HCT116 (cell line): ENCODE measurements at regions not wholly inside any gene's neighbourhood (a gene's known extent, or its start where the extent isn't known, plus 50 kb on each side); places are given as distances from the start of the nearest gene placed in this dataset.

Source experiments
- ATAC-seq: fragments of 200-7000 bp; cut with Tn5 transposase; 2 replicates; pipeline ENCODE4 v1.9.1; 2020; ENCODE audit warnings: mild to moderate bottlenecking, moderate library complexity
- BruUV-seq: library from RNA; stranded (reverse); fragments of 400-500 nt; replicated peaks from 2 replicates; lab custom pipeline; 2021; lab: Mats Ljungman, UMichigan
- CTCF ChIA-PET: fragments of 300-600 bp; sonication (Branson Sonifier 250); formaldehyde crosslinking; loops from one replicate; lab custom pipeline; 2021; ENCODE audit warnings: antibody characterized with exemption; lab: Charles Lee
- POLR2A ChIA-PET: fragments of 300-600, 350-600 bp; sonication (Branson Sonifier 250); formaldehyde crosslinking; loops from one replicate; lab custom pipeline; 2021; ENCODE audit warnings: antibody characterized with exemption; lab: Charles Lee
- RAD21 ChIA-PET, 2 experiments: fragments of 300-600 bp; sonication (Branson Sonifier 250); formaldehyde crosslinking; loops; one replicate each; lab custom pipeline; 2023; ENCODE audit warnings: low total read pairs in 2 of 2; ENCODE audit not compliant: uncharacterized antibody in 2 of 2, unreplicated experiment in 2 of 2, low non-redundant PET in 1 of 2; lab: Charles Lee
- DNase-seq: peaks from one replicate; pipeline ENCODE4 v3.0.0-alpha.2; 2010; ENCODE audit warnings: low read depth, low spot score
- H2AFZ ChIP-seq: fragments of 200-600 bp; shearing (Covaris generic), sonication (generic); 2 replicates; pipeline ENCODE4 v1.6.1; 2017; ENCODE audit warnings: low read depth, mixed run types, mixed read lengths, antibody characterized with exemption, low read length; ENCODE audit not compliant: poor library complexity, severe bottlenecking
- H3K27ac ChIP-seq: 2 replicates; pipeline ENCODE4 v1.5.1; 2012; ENCODE audit warnings: low read depth, low read length
- H3K27me3 ChIP-seq: fragments of 200-600 bp; sonication (generic); 2 replicates; pipeline ENCODE4 v1.6.1; 2016; ENCODE audit warnings: mixed run types, low read length, mixed read lengths; ENCODE audit not compliant: insufficient read depth
- H3K36me3 ChIP-seq, 2 experiments: fragments of 200-500 bp in 1 of 2; fragments of 200-600 bp in 1 of 2; sonication (Bioruptor generic) in 1 of 2; sonication (generic) in 1 of 2; 2 replicates each; pipeline versions ENCODE4 v1.5.1 to v1.6.1; 2014 to 2016; ENCODE audit warnings: low read length in 2 of 2, inconsistent platforms in 1 of 2, mixed read lengths in 1 of 2, mixed run types in 1 of 2; ENCODE audit not compliant: insufficient read depth in 2 of 2, control insufficient read depth in 1 of 2
- H3K4me1 ChIP-seq, 2 experiments: fragments of 200-600 bp in 1 of 2; sonication (generic) in 1 of 2; 2 replicates each; pipeline versions ENCODE4 v1.5.1 to v1.6.1; 2012 to 2017; ENCODE audit warnings: low read length in 2 of 2, inconsistent platforms in 1 of 2, mild to moderate bottlenecking in 1 of 2, mixed read lengths in 1 of 2, mixed run types in 1 of 2, moderate library complexity in 1 of 2; ENCODE audit not compliant: insufficient read depth in 2 of 2, control insufficient read depth in 1 of 2
- H3K4me2 ChIP-seq: fragments of 200-600 bp; sonication (generic); 2 replicates; pipeline ENCODE4 v1.6.1; 2017; ENCODE audit warnings: mixed run types, low read length, mixed read lengths
- H3K4me3 ChIP-seq, 2 experiments: fragments of 200-600 bp in 1 of 2; sonication (generic) in 1 of 2; replicated peaks in 1 of 2; 2 replicates each; pipeline ENCODE4 v1.5.1; 2011 to 2016; ENCODE audit warnings: low read length in 2 of 2, control low read depth in 1 of 2, low read depth in 1 of 2, mild to moderate bottlenecking in 1 of 2, mixed read lengths in 1 of 2, mixed run types in 1 of 2
- H3K79me2 ChIP-seq: fragments of 200-600 bp; sonication (generic); 2 replicates; pipeline ENCODE4 v1.6.1; 2017; ENCODE audit warnings: mild to moderate bottlenecking, mixed run types, low read length, moderate library complexity, mixed read lengths; ENCODE audit not compliant: insufficient read depth
- H3K9ac ChIP-seq: fragments of 200-600 bp; sonication (generic); 2 replicates; pipeline ENCODE4 v1.6.1; 2016; ENCODE audit warnings: low read length, mixed read lengths
- H3K9me2 ChIP-seq: fragments of 200-600 bp; sonication (generic), shearing (Covaris generic); 2 replicates; pipeline ENCODE4 v1.6.1; 2017; ENCODE audit warnings: mixed run types, mild to moderate bottlenecking, moderate library complexity; ENCODE audit not compliant: insufficient read depth
- H3K9me3 ChIP-seq, 2 experiments: fragments of 200-500 bp in 1 of 2; fragments of 200-600 bp in 1 of 2; sonication (Bioruptor generic) in 1 of 2; sonication (generic) in 1 of 2; 2 replicates each; pipeline ENCODE4 v1.6.1; 2014 to 2017; ENCODE audit warnings: low read length in 2 of 2, mixed read lengths in 2 of 2, inconsistent platforms in 1 of 2, low read depth in 1 of 2, mild to moderate bottlenecking in 1 of 2, mixed run types in 1 of 2, moderate library complexity in 1 of 2; ENCODE audit not compliant: control insufficient read depth in 1 of 2, insufficient read depth in 1 of 2
- H4K20me1 ChIP-seq: fragments of 200-600 bp; sonication (generic), shearing (Covaris generic); 2 replicates; pipeline ENCODE4 v1.6.1; 2017; ENCODE audit warnings: mixed run types, mild to moderate bottlenecking, moderate library complexity; ENCODE audit not compliant: insufficient read depth
- ATF3 ChIP-seq: IDR thresholded peaks from 2 replicates; pipeline ENCODE4 v1.6.1; 2012
- ELF1 ChIP-seq: IDR thresholded peaks from 2 replicates; pipeline ENCODE4 v1.6.1; 2012; ENCODE audit warnings: low read depth, borderline replicate concordance
- FOSL1 ChIP-seq: IDR thresholded peaks from 2 replicates; pipeline ENCODE4 v1.6.1; 2012; ENCODE audit warnings: low read depth
- JUND ChIP-seq: IDR thresholded peaks from 2 replicates; pipeline ENCODE4 v1.6.1; 2012
- POLR2A ChIP-seq: IDR thresholded peaks from 2 replicates; pipeline ENCODE4 v1.7.0; 2011; ENCODE audit warnings: borderline replicate concordance; ENCODE audit not compliant: insufficient read depth, insufficient read length; ENCODE audit errors: extremely low read depth
- SIN3A ChIP-seq: IDR thresholded peaks from 2 replicates; pipeline ENCODE4 v1.6.1; 2012; ENCODE audit warnings: low read depth
- SRF ChIP-seq: IDR thresholded peaks from 2 replicates; pipeline ENCODE4 v1.6.1; 2012; ENCODE audit warnings: low read depth
- ZBTB33 ChIP-seq: IDR thresholded peaks from 2 replicates; pipeline ENCODE4 v1.6.1; 2011; ENCODE audit warnings: mild to moderate bottlenecking, low read length, moderate library complexity; ENCODE audit not compliant: insufficient replicate concordance; ENCODE audit errors: extremely low read depth
- intact Hi-C: fragments of 100-400 bp; cut with micrococcal nuclease; formaldehyde crosslinking; loops from 2 replicates; pipeline ENCODE4 v1.10.0; 2022

GRCh38 chr4:1576304-1576960 lies 107.7 kb downstream of the FAM53A start:
- intact Hi-C loops, result no loop called here
- Histone ChIP-seq H4K20me1 (no peaks in the 10 kb centered on the region), H3K36me3 (no peaks in the 10 kb centered on the region), H3K4me1 (peaks cover 7 to 30% of the 10 kb centered on the region in 2 experiments), H3K4me3 (no peak overlapping the region), H3K9ac (no peak overlapping the region), H3K27ac (no peak overlapping the region), H3K79me2 (no peaks in the 10 kb centered on the region), H3K4me2 (no peak overlapping the region), H3K27me3 (no peaks in the 10 kb centered on the region), H2AFZ (no peak overlapping the region), H3K9me3 (no peaks in the 10 kb centered on the region), H3K9me2 (no peaks in the 10 kb centered on the region)
- ChIA-PET CTCF (no interaction called here), RAD21 (no interaction called here), POLR2A (no interaction called here)
- DNase-seq (no peak), ATAC-seq (no peak)
- no TSS peak for BruUV-seq
- no peak for TF ChIP-seq SIN3A
- TF ChIP-seq ELF1, result no peak
- no peak for TF ChIP-seq JUND
- TF ChIP-seq SRF, result no peak
- TF ChIP-seq ZBTB33, result no peak
- no peak for TF ChIP-seq POLR2A
- no peak for TF ChIP-seq ATF3
- no peak for TF ChIP-seq FOSL1
- TF ChIP-seq, all 23 proteins: peak for 0
